B cell (primary cell): ENCODE measurements at regions not wholly inside any gene's neighbourhood (a gene's known extent, or its start where the extent isn't known, plus 50 kb on each side); places are given as distances from the start of the nearest gene placed in this dataset.

Experiments
- ATAC-seq: fragments of 200-7000 bp; cut with Tn5 transposase; one replicate; pipeline ENCODE4 v1.10.0; 2021; ENCODE audit warnings: low read depth, mild to moderate bottlenecking, moderate number of reproducible peaks, moderate library complexity
- CTCF ChIA-PET: fragments of 350-600 bp; sonication (Branson Sonifier 250); formaldehyde crosslinking; loops from one replicate; lab custom pipeline; 2021; ENCODE audit warnings: antibody characterized with exemption, inconsistent platforms; lab: Charles Lee
- POLR2A ChIA-PET: fragments of 350-600 bp; sonication (Branson Sonifier 250); formaldehyde crosslinking; loops from one replicate; lab custom pipeline; 2021; ENCODE audit warnings: antibody characterized with exemption; lab: Charles Lee
- DNase-seq: peaks from one replicate; pipeline ENCODE4 v3.0.0; 2013
- H2AFZ ChIP-seq: 2 replicates; pipeline ENCODE4 v1.6.1; 2012; ENCODE audit warnings: mild to moderate bottlenecking, low read depth, low read length; ENCODE audit not compliant: insufficient read depth, poor library complexity, severe bottlenecking
- H3K27ac ChIP-seq, 2 donors: 1 replicate in 1 of 2; 2 replicates in 1 of 2; pipeline ENCODE4 v1.5.1; 2012 to 2013; ENCODE audit warnings: low read length in 2 of 2, mild to moderate bottlenecking in 2 of 2, moderate library complexity in 1 of 2
- H3K27me3 ChIP-seq, 4 experiments: fragments of 200-600 bp in 1 of 4; sonication (generic) in 1 of 4; replicated peaks in 1 of 4; 1 replicate in 2 of 4; 2 replicates in 2 of 4; pipeline versions ENCODE4 v1.6.1 to v1.7.0; 2013 to 2016; ENCODE audit warnings: low read length in 3 of 4, mild to moderate bottlenecking in 2 of 4, mixed read lengths in 1 of 4, moderate library complexity in 1 of 4; ENCODE audit not compliant: insufficient read depth in 4 of 4, control insufficient read depth in 3 of 4; ENCODE audit errors: control extremely low read depth in 1 of 4
- H3K36me3 ChIP-seq, 2 experiments: replicated peaks in 1 of 2; 1 replicate in 1 of 2; 2 replicates in 1 of 2; pipeline versions ENCODE4 v1.6.1 to v1.7.1; 2013; ENCODE audit warnings: low read length in 1 of 2; ENCODE audit not compliant: insufficient read depth in 2 of 2, control insufficient read depth in 1 of 2; ENCODE audit errors: control extremely low read depth in 1 of 2, extremely low read depth in 1 of 2
- H3K4me1 ChIP-seq, 2 donors: fragments of 200-600 bp in 1 of 2; sonication (generic) in 1 of 2; 1 replicate in 1 of 2; 2 replicates in 1 of 2; pipeline versions ENCODE4 v1.5.1 to v1.6.1; 2013 to 2017; ENCODE audit warnings: low read length in 2 of 2; ENCODE audit not compliant: control insufficient read depth in 2 of 2, insufficient read depth in 2 of 2
- H3K4me2 ChIP-seq: replicated peaks from 2 replicates; pipeline ENCODE3; 2012; ENCODE audit warnings: mild to moderate bottlenecking, low read depth, low read length; ENCODE audit not compliant: poor library complexity, severe bottlenecking
- H3K4me3 ChIP-seq, 5 experiments: fragments of 200-600 bp in 1 of 5; sonication (generic) in 1 of 5; 1 replicate in 3 of 5; 2 replicates in 2 of 5; pipeline versions ENCODE4 v1.5.1 to v1.7.0; 2011 to 2016; ENCODE audit warnings: low read length in 4 of 5, mild to moderate bottlenecking in 4 of 5, low read depth in 2 of 5, control low read depth in 1 of 5, moderate library complexity in 1 of 5; ENCODE audit not compliant: insufficient read depth in 1 of 5; ENCODE audit errors: control extremely low read depth in 1 of 5, extremely low read depth in 1 of 5
- H3K79me2 ChIP-seq: fragments of 200-600 bp; sonication (generic); one replicate; pipeline ENCODE4 v1.6.0; 2016; ENCODE audit warnings: low read length; ENCODE audit not compliant: control insufficient read depth, insufficient read depth
- H3K9ac ChIP-seq: fragments of 200-600 bp; sonication (generic); 2 replicates; pipeline ENCODE4 v1.6.1; 2017; ENCODE audit warnings: mild to moderate bottlenecking, low read length, moderate library complexity
- H3K9me3 ChIP-seq, 3 donors: one replicate each; pipeline versions ENCODE4 v1.6.1 to v1.7.1; 2013; ENCODE audit warnings: low read length in 2 of 3; ENCODE audit not compliant: control insufficient read depth in 2 of 3, insufficient read depth in 1 of 3; ENCODE audit errors: control extremely low read depth in 1 of 3
- H4K20me1 ChIP-seq: 2 replicates; pipeline ENCODE4 v1.6.0; 2012; ENCODE audit warnings: mild to moderate bottlenecking, low read length; ENCODE audit not compliant: insufficient read depth, control insufficient read depth, poor library complexity, severe bottlenecking
- H3K27ac Mint-ChIP-seq: one replicate; pipeline ENCODE4 v1.8.0; 2021; ENCODE audit warnings: mixed read lengths
- H3K27me3 Mint-ChIP-seq: one replicate; pipeline ENCODE4 v1.8.0; 2021; ENCODE audit warnings: mixed read lengths
- H3K4me1 Mint-ChIP-seq: one replicate; pipeline ENCODE4 v1.8.0; 2021; ENCODE audit warnings: mixed read lengths
- H3K4me3 Mint-ChIP-seq: one replicate; pipeline ENCODE4 v1.8.0; 2021; ENCODE audit warnings: mixed read lengths
- H3K9me3 Mint-ChIP-seq: one replicate; pipeline ENCODE4 v1.8.0; 2022; ENCODE audit warnings: mixed read lengths; ENCODE audit not compliant: insufficient read depth
- EZH2 ChIP-seq: IDR thresholded peaks from 2 replicates; pipeline ENCODE4 v1.6.1; 2012; ENCODE audit warnings: borderline replicate concordance, low read depth, mild to moderate bottlenecking, moderate library complexity, low read length; ENCODE audit not compliant: insufficient read depth, poor library complexity, severe bottlenecking
- WGBS: methylation state at CpG from one replicate; pipeline ENCODE4 v1.1.5; 2013; ENCODE audit warnings: missing lambda C conversion rate; ENCODE audit not compliant: insufficient coverage; 5-methylcytosine and 5-hydroxymethylcytosine counted together
- intact Hi-C: fragments of 100-400 bp; cut with micrococcal nuclease; formaldehyde crosslinking; loops from one replicate; pipeline ENCODE4 v1.10.0; 2022
- TF ChIP-seq, protein P1 (sequence below): fragments of 200-600 bp; IDR thresholded peaks from one replicate; pipeline ENCODE4 v1.8.0; 2022; ENCODE audit warnings: antibody characterized with exemption, mild to moderate bottlenecking

DNA sequence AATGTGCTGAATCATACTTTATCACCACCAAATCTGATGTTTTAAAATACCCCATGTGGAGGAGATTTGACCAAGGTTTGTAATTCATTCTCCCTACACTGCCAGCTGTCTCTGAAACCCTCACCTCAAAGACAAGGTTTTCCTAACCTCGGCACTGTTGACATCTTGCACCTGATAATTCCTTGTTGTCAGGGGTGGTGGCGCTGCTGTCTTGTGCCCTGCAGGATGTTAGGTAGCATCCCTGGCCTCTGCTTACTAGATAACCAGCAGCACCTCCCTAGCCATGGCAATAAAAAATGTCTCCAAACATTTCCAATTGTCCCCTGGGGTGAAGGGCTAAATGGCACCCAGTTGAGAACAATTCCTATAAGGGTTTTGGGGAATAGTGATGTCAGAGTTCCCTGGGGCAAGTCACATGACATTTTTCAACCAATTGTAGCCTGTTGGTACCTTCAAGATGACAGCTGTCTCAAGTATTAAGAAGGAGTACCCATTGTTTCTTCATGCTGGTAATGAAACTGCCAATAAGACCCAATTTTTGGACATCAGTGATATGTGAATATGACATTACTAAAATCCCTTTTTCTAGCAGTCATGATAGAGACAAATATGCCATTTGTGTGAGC, 160.6 kb upstream of the PLCXD3 start:
- intact Hi-C loops: no loop called here
- ChIA-PET CTCF (no interaction called here), POLR2A (no interaction called here)
- TF ChIP-seq, protein P1, sequence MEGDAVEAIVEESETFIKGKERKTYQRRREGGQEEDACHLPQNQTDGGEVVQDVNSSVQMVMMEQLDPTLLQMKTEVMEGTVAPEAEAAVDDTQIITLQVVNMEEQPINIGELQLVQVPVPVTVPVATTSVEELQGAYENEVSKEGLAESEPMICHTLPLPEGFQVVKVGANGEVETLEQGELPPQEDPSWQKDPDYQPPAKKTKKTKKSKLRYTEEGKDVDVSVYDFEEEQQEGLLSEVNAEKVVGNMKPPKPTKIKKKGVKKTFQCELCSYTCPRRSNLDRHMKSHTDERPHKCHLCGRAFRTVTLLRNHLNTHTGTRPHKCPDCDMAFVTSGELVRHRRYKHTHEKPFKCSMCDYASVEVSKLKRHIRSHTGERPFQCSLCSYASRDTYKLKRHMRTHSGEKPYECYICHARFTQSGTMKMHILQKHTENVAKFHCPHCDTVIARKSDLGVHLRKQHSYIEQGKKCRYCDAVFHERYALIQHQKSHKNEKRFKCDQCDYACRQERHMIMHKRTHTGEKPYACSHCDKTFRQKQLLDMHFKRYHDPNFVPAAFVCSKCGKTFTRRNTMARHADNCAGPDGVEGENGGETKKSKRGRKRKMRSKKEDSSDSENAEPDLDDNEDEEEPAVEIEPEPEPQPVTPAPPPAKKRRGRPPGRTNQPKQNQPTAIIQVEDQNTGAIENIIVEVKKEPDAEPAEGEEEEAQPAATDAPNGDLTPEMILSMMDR: no peak
- TF ChIP-seq EZH2: no peak
- Mint-ChIP-seq H3K4me3 (no peak overlapping the region), H3K4me1 (no peaks in the 10 kb centered on the region), H3K27ac (no peak overlapping the region), H3K27me3 (peaks cover 4% of the 10 kb centered on the region), H3K9me3 (no peaks in the 10 kb centered on the region)
- no peaks in the 10 kb centered on the region for H3K36me3 ChIP-seq
- H3K27me3 ChIP-seq: no peaks in the 10 kb centered on the region
- H3K9me3 ChIP-seq: no peaks in the 10 kb centered on the region
- H3K4me1 ChIP-seq: no peaks in the 10 kb centered on the region
- H3K4me2 ChIP-seq: no peak overlapping the region
- no peak overlapping the region for H3K27ac ChIP-seq
- no peaks in the 10 kb centered on the region for H4K20me1 ChIP-seq
- H3K79me2 ChIP-seq: no peaks in the 10 kb centered on the region
- no peak overlapping the region for H3K9ac ChIP-seq
- ATAC-seq: no peak
- DNase-seq: no peak
- H2AFZ ChIP-seq: no peak overlapping the region
- WGBS: no CpG with 5 or more reads among the region's 2 CpGs
- no peak overlapping the region for H3K4me3 ChIP-seq

DNA sequence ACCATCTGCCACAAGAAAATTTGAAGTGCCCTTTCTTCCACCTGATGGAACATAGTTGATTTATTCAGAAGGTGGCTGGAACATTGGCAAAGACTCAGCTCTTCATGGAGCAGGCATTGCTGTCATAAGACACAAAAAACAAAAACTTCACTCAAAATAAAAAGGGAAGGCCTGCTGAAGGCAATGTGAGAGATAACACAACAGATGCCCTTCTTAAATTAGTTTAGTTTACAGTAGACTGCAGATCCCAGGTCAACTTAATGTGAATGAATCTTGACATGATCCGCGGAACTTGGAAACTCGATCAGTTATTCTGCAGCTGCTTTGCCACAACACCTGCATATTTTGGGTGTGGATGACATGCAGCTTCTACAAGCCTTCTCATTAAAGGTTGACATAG, 159.8 kb upstream of the PLCXD3 start:
- H3K36me3 ChIP-seq: no peaks in the 10 kb centered on the region
- no peak overlapping the region for H3K4me3 ChIP-seq
- H4K20me1 ChIP-seq: no peaks in the 10 kb centered on the region
- Mint-ChIP-seq H3K4me1 (no peaks in the 10 kb centered on the region), H3K4me3 (no peak overlapping the region), H3K9me3 (no peaks in the 10 kb centered on the region), H3K27ac (no peak overlapping the region), H3K27me3 (peaks cover 4% of the 10 kb centered on the region)
- no peak for ATAC-seq
- H3K27me3 ChIP-seq: no peaks in the 10 kb centered on the region
- H3K9ac ChIP-seq: no peak overlapping the region
- intact Hi-C loops: no loop called here
- no peak overlapping the region for H3K4me2 ChIP-seq
- no peaks in the 10 kb centered on the region for H3K4me1 ChIP-seq
- ChIA-PET CTCF (no interaction called here), POLR2A (no interaction called here)
- DNase-seq: no peak
- no CpG with 5 or more reads among the region's 3 CpGs for WGBS
- TF ChIP-seq, protein P1: no peak
- no peak for TF ChIP-seq EZH2
- H3K27ac ChIP-seq: no peak overlapping the region
- H3K79me2 ChIP-seq: no peaks in the 10 kb centered on the region
- H3K9me3 ChIP-seq: no peaks in the 10 kb centered on the region
- H2AFZ ChIP-seq: no peak overlapping the region
